ELF-1 (cell line): ENCODE measurements at regions not wholly inside any gene's neighbourhood (a gene's known extent, or its start where the extent isn't known, plus 50 kb on each side); places are given as distances from the start of the nearest gene placed in this dataset.
A peak's percentile ranks its signal among the peaks of the same experiment; 100 is the strongest.
"Not testable (repeated sequence)": the region's sequence is repeated elsewhere in the genome, so short reads cannot be mapped to it uniquely, and the experiment has no call there.

Source experiments
- DNase-seq: peaks from one replicate; pipeline ENCODE4 v3.0.0-alpha.2; 2016; ENCODE audit warnings: low read depth, low spot score

- DNase-seq = no peak
These were observed 486.3 kb downstream of the TTLL7 start for GRCh38 chr1:83512373-83513193.

GRCh38 chr1:83511146-83511726, 487.7 kb downstream of the TTLL7 start:
- no peak for DNase-seq

- no peak for DNase-seq
These were observed 489.6 kb downstream of the TTLL7 start for GRCh38 chr1:83509301-83509781.

- DNase-seq = peak; percentile 53
These were observed 490.3 kb downstream of the TTLL7 start for GRCh38 chr1:83508485-83509151.

GRCh38 chr1:83505148-83505547, 493.8 kb downstream of the TTLL7 start:
- DNase-seq = peak; percentile 7

GRCh38 chr1:83503153-83503552, 495.8 kb downstream of the TTLL7 start:
- DNase-seq = no peak

GRCh38 chr1:83500987-83501591, 497.8 kb downstream of the TTLL7 start:
- DNase-seq = no peak

- DNase-seq = no peak
These were observed 498.4 kb downstream of the TTLL7 start for GRCh38 chr1:83500531-83500930.

- DNase-seq = no peak
These were observed 498.9 kb downstream of the TTLL7 start for GRCh38 chr1:83499998-83500397.

GRCh38 chr1:83497563-83497962, 501.4 kb downstream of the TTLL7 start:
- peak; percentile 12 for DNase-seq

- DNase-seq = no peak
These were observed 503.4 kb downstream of the TTLL7 start for GRCh38 chr1:83495560-83495959.

GRCh38 chr1:83493633-83494032, 505.3 kb downstream of the TTLL7 start:
- no peak for DNase-seq

- DNase-seq = no peak
These were observed 507.0 kb downstream of the TTLL7 start for GRCh38 chr1:83491930-83492329.

- no peak for DNase-seq
These were observed 507.9 kb downstream of the TTLL7 start for GRCh38 chr1:83490988-83491387.

GRCh38 chr1:83488105-83488504, 510.8 kb downstream of the TTLL7 start:
- DNase-seq = not testable (repeated sequence)

GRCh38 chr1:83487460-83487859, 511.5 kb downstream of the TTLL7 start:
- not testable (repeated sequence) for DNase-seq

- not testable (repeated sequence) for DNase-seq
These were observed 513.5 kb downstream of the TTLL7 start for GRCh38 chr1:83485314-83486019.

GRCh38 chr1:83481284-83481683, 517.6 kb downstream of the TTLL7 start:
- not testable (repeated sequence) for DNase-seq

GRCh38 chr1:83479591-83480239, 519.2 kb downstream of the TTLL7 start:
- not testable (repeated sequence) for DNase-seq

- not testable (repeated sequence) for DNase-seq
These were observed 520.8 kb downstream of the TTLL7 start for GRCh38 chr1:83478127-83478526.

GRCh38 chr1:83476518-83476917, 522.4 kb downstream of the TTLL7 start:
- not testable (repeated sequence) for DNase-seq
